NCI-H1417 treated with DMSO at 0.1 percent for 48 hours (cell line): ENCODE measurements at regions not wholly inside any gene's neighbourhood (a gene's known extent, or its start where the extent isn't known, plus 50 kb on each side); places are given as distances from the start of the nearest gene placed in this dataset.
A peak's percentile ranks its signal among the peaks of the same experiment; 100 is the strongest.
"Not testable (repeated sequence)": the region's sequence is repeated elsewhere in the genome, so short reads cannot be mapped to it uniquely, and the experiment has no call there.

Experiments
- DNase-seq: peaks from one replicate; lab custom pipeline; 2025; lab: John Stamatoyannopoulos, UW

- DNase-seq = peak; percentile 43
These were observed 193.9 kb downstream of the DLL1 start for GRCh38 chr6:170096803-170097504.

- peak; percentile 49 for DNase-seq
These were observed 194.6 kb downstream of the DLL1 start for GRCh38 chr6:170096191-170096802.

GRCh38 chr6:170095273-170095981 is 195.5 kb downstream of the DLL1 start:
- no peak for DNase-seq

GRCh38 chr6:170094686-170095272 is 196.1 kb downstream of the DLL1 start:
- DNase-seq = no peak

DNA sequence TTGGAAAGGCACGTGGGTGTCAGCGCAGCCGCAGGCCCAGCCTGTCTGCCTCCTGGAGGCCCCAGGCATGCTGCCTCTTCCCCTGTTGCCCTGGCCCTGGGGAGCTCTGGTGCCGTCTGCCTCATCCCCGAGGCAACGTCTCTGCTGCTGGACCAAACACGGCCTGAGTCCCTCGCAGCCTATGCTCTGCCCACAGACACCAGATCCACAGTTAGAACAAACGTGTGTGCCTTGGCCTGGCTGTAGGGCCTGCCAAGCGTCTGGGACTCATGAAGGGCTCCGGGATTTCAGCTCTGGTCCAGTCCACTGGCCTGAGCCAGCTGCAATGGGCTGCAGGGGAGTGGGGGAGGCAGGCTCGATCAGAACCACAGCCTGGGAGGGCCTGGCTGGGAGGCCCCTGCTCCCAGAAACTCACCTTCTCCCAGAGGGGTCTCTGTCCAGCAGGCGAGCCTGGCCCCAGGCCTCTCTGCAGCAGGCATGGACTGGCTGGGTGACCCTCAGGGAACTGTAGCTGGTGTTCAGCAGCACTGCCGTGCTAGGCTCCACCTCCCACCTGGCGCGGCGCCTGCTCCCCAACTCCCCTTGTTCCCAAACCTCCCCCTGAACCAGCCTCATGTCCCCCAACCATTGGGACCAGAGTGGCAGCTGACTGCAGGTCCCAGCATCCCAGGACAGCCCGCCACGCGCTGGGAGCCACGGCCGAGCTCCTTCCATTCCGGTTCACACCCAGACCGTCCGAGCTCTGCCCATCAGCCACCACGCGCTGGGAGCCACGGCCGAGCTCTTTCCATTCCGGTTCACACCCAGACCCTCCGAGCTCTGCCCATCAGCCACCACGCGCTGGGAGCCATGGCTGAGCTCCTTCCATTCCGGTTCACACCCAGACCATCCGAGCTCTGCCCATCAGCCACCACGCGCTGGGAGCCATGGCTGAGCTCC is 197.0 kb downstream of the DLL1 start:
- no peak for DNase-seq

DNA sequence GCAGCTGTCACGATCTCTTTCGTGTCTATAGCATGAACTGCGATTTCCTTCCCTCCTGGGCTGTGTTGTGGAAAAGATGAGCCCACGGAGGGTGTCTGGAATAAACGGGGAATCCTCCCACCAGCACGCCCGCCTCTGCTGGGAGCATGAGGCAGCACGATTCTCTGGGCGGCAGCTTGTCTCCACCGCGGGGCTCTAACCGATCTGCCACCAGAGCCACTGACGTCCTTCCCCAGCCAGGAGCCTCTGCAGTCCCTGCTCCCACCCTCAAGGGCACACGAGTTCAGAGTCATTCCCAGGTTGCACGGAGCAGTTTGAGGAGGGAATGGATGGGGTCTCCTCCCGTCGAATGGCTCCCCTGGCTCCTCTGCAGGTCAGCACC is 197.6 kb downstream of the DLL1 start:
- no peak for DNase-seq

- no peak for DNase-seq
These were observed 198.1 kb downstream of the DLL1 start for GRCh38 chr6:170092826-170093225.

- DNase-seq = no peak
These were observed 199.0 kb downstream of the DLL1 start for GRCh38 chr6:170091639-170092579.

- DNase-seq = no peak
These were observed 199.8 kb downstream of the DLL1 start for GRCh38 chr6:170091000-170091638.

- DNase-seq = no peak
These were observed 200.3 kb downstream of the DLL1 start for GRCh38 chr6:170090561-170090960.

DNA sequence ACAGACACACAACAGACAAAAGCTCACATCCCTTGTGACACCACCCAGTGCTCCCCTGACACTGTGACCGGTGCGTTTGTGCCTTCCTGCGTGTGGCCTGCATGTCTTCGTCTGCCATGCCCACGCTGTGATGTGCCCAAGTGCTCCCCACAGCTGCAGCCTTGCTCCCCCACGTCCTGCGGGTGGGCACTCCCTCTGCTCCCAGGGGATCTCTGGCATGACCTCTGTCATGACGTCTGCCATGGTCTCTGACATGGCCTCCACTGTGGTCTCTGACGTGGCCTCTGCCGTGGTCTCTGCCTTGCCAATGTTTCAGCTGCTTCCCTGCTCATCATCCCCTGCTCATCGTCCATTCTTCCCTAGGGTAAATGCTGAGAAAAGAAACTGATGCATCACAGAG is 200.9 kb downstream of the DLL1 start:
- no peak for DNase-seq

DNA sequence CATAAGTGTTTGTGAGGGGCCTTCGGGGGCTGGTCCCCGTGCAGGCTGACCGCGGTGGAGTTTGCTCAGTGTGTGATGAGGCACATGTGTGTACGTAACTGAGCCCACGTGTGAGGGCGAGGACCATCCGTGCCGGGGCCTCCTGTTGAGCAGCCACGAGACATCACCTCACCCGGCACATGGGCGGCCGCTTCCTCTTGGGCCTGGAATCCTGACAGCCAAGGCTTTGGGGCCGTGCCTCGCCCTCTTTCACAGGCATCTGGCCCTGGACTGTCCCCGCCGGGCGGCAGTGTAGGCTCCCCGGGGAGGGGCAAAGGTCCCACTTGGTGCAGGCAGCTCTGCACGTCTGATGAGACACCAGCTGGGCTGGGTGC is 202.3 kb downstream of the DLL1 start:
- DNase-seq = no peak

DNA sequence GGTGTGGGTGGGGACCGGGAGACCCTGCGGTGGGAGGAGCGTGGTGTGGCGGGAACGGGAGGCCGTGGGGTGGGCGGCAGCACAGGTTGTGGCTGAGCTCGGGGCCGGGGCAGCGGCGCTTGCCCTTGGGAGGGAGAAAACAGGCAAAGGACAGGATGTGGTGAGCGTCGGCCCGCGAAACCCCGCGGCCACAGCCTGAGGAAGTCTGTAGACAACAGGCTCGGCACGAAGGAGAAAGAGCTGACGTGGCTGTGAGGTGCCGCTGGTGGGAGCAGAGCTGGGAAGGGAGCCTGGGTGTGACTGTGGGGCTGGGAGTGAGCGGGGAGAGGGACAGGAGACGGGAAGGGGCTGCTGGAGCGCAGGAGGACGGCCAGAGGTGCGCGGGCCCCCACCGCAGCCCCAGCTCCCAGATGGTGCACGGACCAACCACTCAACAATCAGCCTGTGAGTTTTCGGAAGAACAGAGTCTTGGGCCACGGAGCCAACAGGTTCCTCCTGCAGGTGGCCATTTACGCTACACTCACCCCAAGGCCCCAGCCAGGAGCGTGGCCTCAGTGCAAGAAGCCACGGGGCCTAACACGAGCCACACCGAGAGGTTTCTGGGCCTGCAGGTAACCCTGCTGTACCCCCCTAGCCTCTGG is 202.8 kb downstream of the DLL1 start:
- no peak for DNase-seq

DNA sequence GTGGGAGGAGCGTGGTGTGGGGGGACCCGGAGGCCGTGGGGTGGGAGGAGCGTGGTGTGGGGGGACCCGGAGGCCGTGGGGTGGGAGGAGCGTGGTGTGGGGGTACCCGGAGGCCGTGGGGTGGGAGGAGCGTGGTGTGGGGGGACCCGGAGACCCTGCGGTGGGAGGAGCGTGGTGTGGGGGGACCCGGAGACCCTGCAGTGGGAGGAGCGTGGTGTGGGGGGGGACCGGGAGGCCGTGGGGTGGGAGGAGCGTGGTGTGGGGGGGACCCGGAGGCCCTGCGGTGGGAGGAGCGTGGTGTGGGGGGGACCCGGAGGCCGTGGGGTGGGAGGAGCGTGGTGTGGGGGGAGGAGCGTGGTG is 203.5 kb downstream of the DLL1 start:
- not testable (repeated sequence) for DNase-seq

- DNase-seq = no peak
These were observed 204.0 kb downstream of the DLL1 start for GRCh38 chr6:170086639-170087420.

DNA sequence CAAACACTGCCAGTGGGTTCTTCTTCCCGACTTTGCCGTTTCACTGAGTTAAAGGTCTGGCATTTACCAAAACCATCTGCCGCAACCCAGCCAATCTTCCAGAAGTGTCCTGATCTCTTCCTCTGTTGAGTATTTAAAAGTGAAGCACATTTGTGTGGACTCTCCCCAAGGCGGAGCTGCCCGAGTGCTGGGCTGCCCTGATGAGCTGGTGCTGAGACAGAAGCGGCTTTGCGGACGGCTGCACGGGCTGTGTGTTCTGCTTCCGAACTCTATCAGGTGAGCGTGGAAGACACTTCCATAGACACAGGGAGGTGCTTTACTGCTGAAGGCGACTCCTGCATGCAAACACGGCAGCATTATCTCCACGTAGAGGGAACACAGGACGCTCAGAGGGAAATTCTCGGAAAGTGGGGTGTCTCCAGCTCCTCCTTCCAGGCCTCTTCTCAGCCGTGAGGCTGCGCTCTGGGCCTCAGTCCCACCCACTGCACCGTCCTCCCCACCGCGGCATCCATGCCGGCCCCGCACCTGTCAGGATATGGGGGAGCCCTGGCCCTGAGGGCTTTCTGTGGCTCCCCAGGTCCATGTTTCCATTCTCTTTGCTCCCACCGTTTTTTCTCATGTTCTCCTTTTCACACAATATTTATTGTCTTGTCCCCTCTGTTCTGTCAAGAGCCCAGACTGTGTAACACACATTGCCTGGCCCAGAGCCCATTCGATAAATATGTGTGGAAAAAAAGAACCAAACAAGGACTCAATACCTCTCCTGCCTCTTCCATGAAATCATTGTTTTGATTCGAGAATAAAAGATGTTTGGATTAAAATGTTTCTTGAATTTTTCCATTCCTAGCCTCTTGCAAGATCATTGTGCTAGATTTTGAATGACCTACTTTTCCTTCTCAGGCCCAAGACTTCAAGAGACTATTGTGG is 205.1 kb downstream of the DLL1 start:
- no peak for DNase-seq

GRCh38 chr6:170084166-170084730 is 206.6 kb downstream of the DLL1 start:
- no peak for DNase-seq
